ENCODE measurements at regions not wholly inside any gene's neighbourhood (a gene's known extent, or its start where the extent isn't known, plus 50 kb on each side); places are given as distances from the start of the nearest gene placed in this dataset.

- WGBS, 2 donors (ENCODE audit: low coverage in 1 of 2), result 50 to 91% methylated on average over 1 of the region's 1 CpG
- no peak for ATAC-seq
- Histone ChIP-seq H3K4me1 (peaks cover 13 to 60% (median 20%) of the 10 kb centered on the region in 3 donors), H3K36me3 (no peaks in the 10 kb centered on the region), H3K27me3 (no peaks in the 10 kb centered on the region), H3K27ac (peak overlapping the region in 3 of 4 donors; percentile 45 to 76 (median 75)), H3K4me3 (no peak overlapping the region), H3K9me3 (no peaks in the 10 kb centered on the region)
- TF ChIP-seq POLR2A (IDR thresholded peaks at IDR 0.05), result no peak
- TF ChIP-seq POLR2AphosphoS5 (IDR thresholded peaks at IDR 0.05), result no peak
- no peak for TF ChIP-seq EP300 (IDR thresholded peaks at IDR 0.05)
- no peak for TF ChIP-seq CTCF (IDR thresholded peaks at IDR 0.05)
Observed at GRCh38 chr12:89163918-89164317, 188.4 kb downstream of the DUSP6 start.

GRCh38 chr12:89162589-89163261 is 189.6 kb downstream of the DUSP6 start:
- 36 to 45% methylated on average over 3 of the region's 3 CpGs for WGBS, 2 donors (ENCODE audit: low coverage in 1 of 2)
- H3K27ac ChIP-seq, result peak overlapping the region; percentile 65 to 76 (median 74)
- H3K9me3 ChIP-seq, result no peaks in the 10 kb centered on the region
- H3K4me3 ChIP-seq, result no peak overlapping the region
- H3K4me1 ChIP-seq, result peaks cover 13 to 55% (median 20%) of the 10 kb centered on the region in 3 donors
- H3K36me3 ChIP-seq, result no peaks in the 10 kb centered on the region
- no peaks in the 10 kb centered on the region for H3K27me3 ChIP-seq
- TF ChIP-seq CTCF (IDR thresholded peaks at IDR 0.05) (no peak), POLR2A (IDR thresholded peaks at IDR 0.05) (no peak), POLR2AphosphoS5 (IDR thresholded peaks at IDR 0.05) (peak; percentile 96)
- peak; percentile 94 for ATAC-seq

- no peak for ATAC-seq
- TF ChIP-seq POLR2AphosphoS5 (IDR thresholded peaks at IDR 0.05) (no peak), CTCF (IDR thresholded peaks at IDR 0.05) (no peak), EP300 (IDR thresholded peaks at IDR 0.05) (no peak), POLR2A (IDR thresholded peaks at IDR 0.05) (no peak)
- Histone ChIP-seq H3K36me3 (no peaks in the 10 kb centered on the region), H3K9me3 (no peaks in the 10 kb centered on the region), H3K4me3 (no peak overlapping the region), H3K27me3 (no peaks in the 10 kb centered on the region), H3K27ac (peak overlapping the region in 2 of 4 donors; percentile 74 to 75), H3K4me1 (peaks cover 13 to 59% (median 17%) of the 10 kb centered on the region in 3 donors)
- WGBS, 2 donors (ENCODE audit: low coverage in 1 of 2), result 84 to 97% methylated on average over 3 of the region's 3 CpGs
Observed at GRCh38 chr12:89161557-89161956, 190.7 kb downstream of the DUSP6 start.

GRCh38 chr12:89160716-89161123 is 191.6 kb downstream of the DUSP6 start:
- peak overlapping the region in 3 of 4 donors; percentile 52 to 75 (median 74) for H3K27ac ChIP-seq
- 23 to 49% methylated on average over 5 of the region's 5 CpGs for WGBS, 2 donors (ENCODE audit: low coverage in 1 of 2)
- H3K4me3 ChIP-seq, result no peak overlapping the region
- H3K4me1 ChIP-seq, result peaks cover 13 to 52% (median 14%) of the 10 kb centered on the region in 3 donors
- ATAC-seq, result no peak
- TF ChIP-seq CTCF (IDR thresholded peaks at IDR 0.05) (no peak), POLR2AphosphoS5 (IDR thresholded peaks at IDR 0.05) (peak; percentile 6)
- no peaks in the 10 kb centered on the region for H3K27me3 ChIP-seq
- no peaks in the 10 kb centered on the region for H3K36me3 ChIP-seq
- H3K9me3 ChIP-seq, result no peaks in the 10 kb centered on the region

- Histone ChIP-seq H3K4me3 (no peak overlapping the region), H3K9me3 (no peaks in the 10 kb centered on the region), H3K27ac (no peak overlapping the region), H3K27me3 (no peaks in the 10 kb centered on the region), H3K36me3 (no peaks in the 10 kb centered on the region), H3K4me1 (peaks cover 4 to 33% (median 6%) of the 10 kb centered on the region in 3 donors)
- no peak for ATAC-seq
- TF ChIP-seq EP300 (IDR thresholded peaks at IDR 0.05), result no peak
- TF ChIP-seq CTCF (IDR thresholded peaks at IDR 0.05), result no peak
- no peak for TF ChIP-seq POLR2AphosphoS5 (IDR thresholded peaks at IDR 0.05)
- WGBS, 2 donors (ENCODE audit: low coverage in 1 of 2), result 84 to 87% methylated on average over 2 of the region's 2 CpGs
Observed at GRCh38 chr12:89157413-89157812, 194.9 kb downstream of the DUSP6 start.

Measured in gastroesophageal sphincter (tissue), 4 donors.